ENCODE measurements at regions not wholly inside any gene's neighbourhood (a gene's known extent, or its start where the extent isn't known, plus 50 kb on each side); places are given as distances from the start of the nearest gene placed in this dataset.

GRCh38 chr20:20992277-20992676 is 113.9 kb downstream of the LINC00237 start:
- in situ Hi-C loops (cut with HindIII; ENCODE audit: low pct_unique_long_range_greater_than_20kb, low sequenced_read_pairs) = no loop called here
- intact Hi-C loops (cut with micrococcal nuclease; ENCODE audit: unreplicated experiment) = no loop called here
- no TSS peak for BruUV-seq (replicated peaks)
- no peak overlapping the region for H3K27ac ChIP-seq (ENCODE audit: low read length)
- ChIA-PET POLR2A (no interaction called here), CTCF (no interaction called here)
- ATAC-seq (no peak), DNase-seq (ENCODE audit: low read depth, low spot score) (no peak)
- 0 out of 2 replicates have a peak, but pooled peaks cover 2% of the 10 kb centered on the region for H3K27me3 ChIP-seq (ENCODE audit: control insufficient read depth, insufficient read depth, low read length)
- no peak overlapping the region for H3K4me3 ChIP-seq (ENCODE audit: low read depth in 2 of 2, low read length in 2 of 2)
- TF ChIP-seq POLR2AphosphoS5 (IDR thresholded peaks at IDR 0.05; ENCODE audit: low read depth, low read length) (no peak), SIN3A (IDR thresholded peaks at IDR 0.05; ENCODE audit: borderline replicate concordance, insufficient read depth, low read depth, low read length) (no peak), TCF7L2 (IDR thresholded peaks at IDR 0.05; ENCODE audit: low read depth, low read length) (no peak), REST (IDR thresholded peaks at IDR 0.05; ENCODE audit: insufficient read depth in 1 of 2, low read depth in 2 of 2, low read length in 1 of 2) (no peak)
- TF ChIP-seq, protein P1, sequence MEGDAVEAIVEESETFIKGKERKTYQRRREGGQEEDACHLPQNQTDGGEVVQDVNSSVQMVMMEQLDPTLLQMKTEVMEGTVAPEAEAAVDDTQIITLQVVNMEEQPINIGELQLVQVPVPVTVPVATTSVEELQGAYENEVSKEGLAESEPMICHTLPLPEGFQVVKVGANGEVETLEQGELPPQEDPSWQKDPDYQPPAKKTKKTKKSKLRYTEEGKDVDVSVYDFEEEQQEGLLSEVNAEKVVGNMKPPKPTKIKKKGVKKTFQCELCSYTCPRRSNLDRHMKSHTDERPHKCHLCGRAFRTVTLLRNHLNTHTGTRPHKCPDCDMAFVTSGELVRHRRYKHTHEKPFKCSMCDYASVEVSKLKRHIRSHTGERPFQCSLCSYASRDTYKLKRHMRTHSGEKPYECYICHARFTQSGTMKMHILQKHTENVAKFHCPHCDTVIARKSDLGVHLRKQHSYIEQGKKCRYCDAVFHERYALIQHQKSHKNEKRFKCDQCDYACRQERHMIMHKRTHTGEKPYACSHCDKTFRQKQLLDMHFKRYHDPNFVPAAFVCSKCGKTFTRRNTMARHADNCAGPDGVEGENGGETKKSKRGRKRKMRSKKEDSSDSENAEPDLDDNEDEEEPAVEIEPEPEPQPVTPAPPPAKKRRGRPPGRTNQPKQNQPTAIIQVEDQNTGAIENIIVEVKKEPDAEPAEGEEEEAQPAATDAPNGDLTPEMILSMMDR (IDR thresholded peaks at IDR 0.05) = no peak
- no peaks in the 10 kb centered on the region for H3K36me3 ChIP-seq (ENCODE audit: control insufficient read depth, insufficient read depth, low read length)
- H3K9me3 ChIP-seq (ENCODE audit: control insufficient read depth, insufficient read depth, low read depth, low read length) = no peaks in the 10 kb centered on the region
- H3K4me1 ChIP-seq (ENCODE audit: control insufficient read depth, insufficient read depth, low read length) = no peaks in the 10 kb centered on the region

- TF ChIP-seq REST (IDR thresholded peaks at IDR 0.05; ENCODE audit: insufficient read depth in 1 of 2, low read depth in 2 of 2, low read length in 1 of 2) (no peak), POLR2AphosphoS5 (IDR thresholded peaks at IDR 0.05; ENCODE audit: low read depth, low read length) (no peak), SIN3A (IDR thresholded peaks at IDR 0.05; ENCODE audit: borderline replicate concordance, insufficient read depth, low read depth, low read length) (no peak), TCF7L2 (IDR thresholded peaks at IDR 0.05; ENCODE audit: low read depth, low read length) (no peak)
- TF ChIP-seq, protein P1 (IDR thresholded peaks at IDR 0.05) = no peak
- DNase-seq (ENCODE audit: low read depth, low spot score) = no peak
- in situ Hi-C loops (cut with HindIII; ENCODE audit: low pct_unique_long_range_greater_than_20kb, low sequenced_read_pairs) (no loop called here), intact Hi-C loops (cut with micrococcal nuclease; ENCODE audit: unreplicated experiment) (no loop called here)
- CTCF ChIA-PET = no interaction called here
- ATAC-seq = no peak
- POLR2A ChIA-PET = no interaction called here
- Histone ChIP-seq H3K36me3 (ENCODE audit: control insufficient read depth, insufficient read depth, low read length) (no peaks in the 10 kb centered on the region), H3K27ac (ENCODE audit: low read length) (no peak overlapping the region), H3K4me1 (ENCODE audit: control insufficient read depth, insufficient read depth, low read length) (no peaks in the 10 kb centered on the region), H3K27me3 (ENCODE audit: control insufficient read depth, insufficient read depth, low read length) (0 out of 2 replicates have a peak, but pooled peaks cover 2% of the 10 kb centered on the region), H3K4me3 (ENCODE audit: low read depth in 2 of 2, low read length in 2 of 2) (no peak overlapping the region), H3K9me3 (ENCODE audit: control insufficient read depth, insufficient read depth, low read depth, low read length) (no peaks in the 10 kb centered on the region)
- no TSS peak for BruUV-seq (replicated peaks)
These were observed 117.1 kb downstream of the LINC00237 start for GRCh38 chr20:20989081-20989480.
